ENCODE measurements at regions not wholly inside any gene's neighbourhood (a gene's known extent, or its start where the extent isn't known, plus 50 kb on each side); places are given as distances from the start of the nearest gene placed in this dataset.

DNA sequence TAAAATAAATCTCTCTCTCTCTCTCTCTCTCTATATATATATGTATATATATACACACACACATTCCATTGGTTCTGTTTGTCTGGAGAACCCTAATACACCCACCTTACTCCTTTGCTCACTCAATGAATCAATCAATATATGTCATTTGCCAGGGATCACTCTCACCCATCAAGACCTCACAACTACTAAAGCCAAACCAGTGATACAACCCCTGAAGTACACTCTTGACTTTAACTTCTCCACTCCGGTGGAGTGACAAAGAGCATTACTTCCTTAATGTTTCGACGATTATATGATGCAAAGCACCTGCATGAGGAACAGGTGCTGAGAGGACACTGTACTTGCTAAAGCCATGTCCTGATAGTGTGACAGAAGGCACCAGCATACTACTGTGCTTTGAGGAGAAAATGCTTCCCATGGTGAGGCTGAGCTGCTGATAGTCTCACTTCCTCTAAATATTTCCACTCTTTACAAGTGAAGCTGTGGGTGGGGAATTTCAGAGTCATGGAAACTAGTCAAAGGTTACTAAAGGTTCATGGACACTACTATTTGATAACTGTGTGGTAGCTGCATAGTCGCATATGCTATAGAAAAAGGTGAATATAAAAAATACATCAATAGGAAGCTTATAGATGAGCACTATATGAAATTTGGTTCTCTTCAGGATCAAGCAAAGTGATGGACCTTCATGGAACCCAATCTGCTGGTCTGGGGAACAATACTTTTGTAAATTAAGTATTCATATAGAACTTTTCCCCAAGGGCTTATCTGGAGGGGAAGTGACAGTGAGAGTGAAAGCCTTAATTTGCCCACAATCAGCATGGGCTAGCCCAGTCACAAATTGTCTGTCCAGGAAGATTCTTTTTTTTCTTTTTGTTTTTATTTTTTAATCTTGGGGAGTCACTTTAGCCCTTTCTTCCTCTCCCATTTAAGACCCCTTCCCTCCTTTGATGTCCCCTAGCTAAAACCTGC lies 141.9 kb upstream of the NEDD9 start (continued):
- TF ChIP-seq, protein P1, sequence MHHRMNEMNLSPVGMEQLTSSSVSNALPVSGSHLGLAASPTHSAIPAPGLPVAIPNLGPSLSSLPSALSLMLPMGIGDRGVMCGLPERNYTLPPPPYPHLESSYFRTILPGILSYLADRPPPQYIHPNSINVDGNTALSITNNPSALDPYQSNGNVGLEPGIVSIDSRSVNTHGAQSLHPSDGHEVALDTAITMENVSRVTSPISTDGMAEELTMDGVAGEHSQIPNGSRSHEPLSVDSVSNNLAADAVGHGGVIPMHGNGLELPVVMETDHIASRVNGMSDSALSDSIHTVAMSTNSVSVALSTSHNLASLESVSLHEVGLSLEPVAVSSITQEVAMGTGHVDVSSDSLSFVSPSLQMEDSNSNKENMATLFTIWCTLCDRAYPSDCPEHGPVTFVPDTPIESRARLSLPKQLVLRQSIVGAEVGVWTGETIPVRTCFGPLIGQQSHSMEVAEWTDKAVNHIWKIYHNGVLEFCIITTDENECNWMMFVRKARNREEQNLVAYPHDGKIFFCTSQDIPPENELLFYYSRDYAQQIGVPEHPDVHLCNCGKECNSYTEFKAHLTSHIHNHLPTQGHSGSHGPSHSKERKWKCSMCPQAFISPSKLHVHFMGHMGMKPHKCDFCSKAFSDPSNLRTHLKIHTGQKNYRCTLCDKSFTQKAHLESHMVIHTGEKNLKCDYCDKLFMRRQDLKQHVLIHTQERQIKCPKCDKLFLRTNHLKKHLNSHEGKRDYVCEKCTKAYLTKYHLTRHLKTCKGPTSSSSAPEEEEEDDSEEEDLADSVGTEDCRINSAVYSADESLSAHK (CRISPR knock-in tag; IDR thresholded peaks at IDR 0.05; ENCODE audit: borderline replicate concordance): no peak
- TF ChIP-seq ZNF776 (CRISPR knock-in tag; IDR thresholded peaks at IDR 0.05): no peak
- no peak for TF ChIP-seq ZNF660 (CRISPR knock-in tag; IDR thresholded peaks at IDR 0.05; ENCODE audit: borderline replicate concordance, low read depth)
- TF ChIP-seq ZNF484 (CRISPR knock-in tag; IDR thresholded peaks at IDR 0.05; ENCODE audit: borderline replicate concordance, low read depth): no peak
- TF ChIP-seq, protein P2, sequence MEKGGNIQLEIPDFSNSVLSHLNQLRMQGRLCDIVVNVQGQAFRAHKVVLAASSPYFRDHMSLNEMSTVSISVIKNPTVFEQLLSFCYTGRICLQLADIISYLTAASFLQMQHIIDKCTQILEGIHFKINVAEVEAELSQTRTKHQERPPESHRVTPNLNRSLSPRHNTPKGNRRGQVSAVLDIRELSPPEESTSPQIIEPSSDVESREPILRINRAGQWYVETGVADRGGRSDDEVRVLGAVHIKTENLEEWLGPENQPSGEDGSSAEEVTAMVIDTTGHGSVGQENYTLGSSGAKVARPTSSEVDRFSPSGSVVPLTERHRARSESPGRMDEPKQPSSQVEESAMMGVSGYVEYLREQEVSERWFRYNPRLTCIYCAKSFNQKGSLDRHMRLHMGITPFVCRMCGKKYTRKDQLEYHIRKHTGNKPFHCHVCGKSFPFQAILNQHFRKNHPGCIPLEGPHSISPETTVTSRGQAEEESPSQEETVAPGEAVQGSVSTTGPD (CRISPR knock-in tag; IDR thresholded peaks at IDR 0.05): no peak
- TF ChIP-seq ZBTB1 (CRISPR knock-in tag; IDR thresholded peaks at IDR 0.05; ENCODE audit: borderline replicate concordance): no peak
- no peak for TF ChIP-seq KLF11 (CRISPR knock-in tag; IDR thresholded peaks at IDR 0.05)
- TF ChIP-seq MTF2 (CRISPR knock-in tag; IDR thresholded peaks at IDR 0.05; ENCODE audit: borderline replicate concordance): 0 out of 2 replicates have a peak, but pooled peaks have one; percentile 29
- TF ChIP-seq, protein P3, sequence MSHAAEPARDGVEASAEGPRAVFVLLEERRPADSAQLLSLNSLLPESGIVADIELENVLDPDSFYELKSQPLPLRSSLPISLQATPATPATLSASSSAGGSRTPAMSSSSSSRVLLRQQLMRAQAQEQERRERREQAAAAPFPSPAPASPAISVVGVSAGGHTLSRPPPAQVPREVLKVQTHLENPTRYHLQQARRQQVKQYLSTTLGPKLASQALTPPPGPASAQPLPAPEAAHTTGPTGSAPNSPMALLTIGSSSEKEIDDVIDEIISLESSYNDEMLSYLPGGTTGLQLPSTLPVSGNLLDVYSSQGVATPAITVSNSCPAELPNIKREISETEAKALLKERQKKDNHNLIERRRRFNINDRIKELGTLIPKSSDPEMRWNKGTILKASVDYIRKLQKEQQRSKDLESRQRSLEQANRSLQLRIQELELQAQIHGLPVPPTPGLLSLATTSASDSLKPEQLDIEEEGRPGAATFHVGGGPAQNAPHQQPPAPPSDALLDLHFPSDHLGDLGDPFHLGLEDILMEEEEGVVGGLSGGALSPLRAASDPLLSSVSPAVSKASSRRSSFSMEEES (CRISPR knock-in tag; IDR thresholded peaks at IDR 0.05): no peak
- no peak for TF ChIP-seq MBNL3 (CRISPR knock-in tag; conservative IDR thresholded peaks at IDR 0.05)
- no peak for TF ChIP-seq ZNF451 (CRISPR knock-in tag; IDR thresholded peaks at IDR 0.05)
- TF ChIP-seq, protein P4, sequence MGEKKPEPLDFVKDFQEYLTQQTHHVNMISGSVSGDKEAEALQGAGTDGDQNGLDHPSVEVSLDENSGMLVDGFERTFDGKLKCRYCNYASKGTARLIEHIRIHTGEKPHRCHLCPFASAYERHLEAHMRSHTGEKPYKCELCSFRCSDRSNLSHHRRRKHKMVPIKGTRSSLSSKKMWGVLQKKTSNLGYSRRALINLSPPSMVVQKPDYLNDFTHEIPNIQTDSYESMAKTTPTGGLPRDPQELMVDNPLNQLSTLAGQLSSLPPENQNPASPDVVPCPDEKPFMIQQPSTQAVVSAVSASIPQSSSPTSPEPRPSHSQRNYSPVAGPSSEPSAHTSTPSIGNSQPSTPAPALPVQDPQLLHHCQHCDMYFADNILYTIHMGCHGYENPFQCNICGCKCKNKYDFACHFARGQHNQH (CRISPR knock-in tag; IDR thresholded peaks at IDR 0.05): no peak
- TF ChIP-seq, protein P5, sequence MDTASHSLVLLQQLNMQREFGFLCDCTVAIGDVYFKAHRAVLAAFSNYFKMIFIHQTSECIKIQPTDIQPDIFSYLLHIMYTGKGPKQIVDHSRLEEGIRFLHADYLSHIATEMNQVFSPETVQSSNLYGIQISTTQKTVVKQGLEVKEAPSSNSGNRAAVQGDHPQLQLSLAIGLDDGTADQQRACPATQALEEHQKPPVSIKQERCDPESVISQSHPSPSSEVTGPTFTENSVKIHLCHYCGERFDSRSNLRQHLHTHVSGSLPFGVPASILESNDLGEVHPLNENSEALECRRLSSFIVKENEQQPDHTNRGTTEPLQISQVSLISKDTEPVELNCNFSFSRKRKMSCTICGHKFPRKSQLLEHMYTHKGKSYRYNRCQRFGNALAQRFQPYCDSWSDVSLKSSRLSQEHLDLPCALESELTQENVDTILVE (CRISPR knock-in tag; IDR thresholded peaks at IDR 0.05): no peak
- TF ChIP-seq ZKSCAN5 (CRISPR knock-in tag; IDR thresholded peaks at IDR 0.05): peak; percentile 63; the same call in 1 of the 2 replicates
- 0 out of 2 replicates have a peak, but pooled peaks have one; percentile 10 for TF ChIP-seq SAP130 (CRISPR knock-in tag; IDR thresholded peaks at IDR 0.05; ENCODE audit: low read depth)
- TF ChIP-seq HNRNPK (IDR thresholded peaks at IDR 0.05; ENCODE audit: low read depth, low read length, poor library complexity, severe bottlenecking): no peak
- TF ChIP-seq RARA (CRISPR knock-in tag; IDR thresholded peaks at IDR 0.05): peak; percentile 62; the same call in 1 of the 2 replicates

Measured in HepG2 (cell line).